ENCODE measurements at regions not wholly inside any gene's neighbourhood (a gene's known extent, or its start where the extent isn't known, plus 50 kb on each side); places are given as distances from the start of the nearest gene placed in this dataset.

DNA sequence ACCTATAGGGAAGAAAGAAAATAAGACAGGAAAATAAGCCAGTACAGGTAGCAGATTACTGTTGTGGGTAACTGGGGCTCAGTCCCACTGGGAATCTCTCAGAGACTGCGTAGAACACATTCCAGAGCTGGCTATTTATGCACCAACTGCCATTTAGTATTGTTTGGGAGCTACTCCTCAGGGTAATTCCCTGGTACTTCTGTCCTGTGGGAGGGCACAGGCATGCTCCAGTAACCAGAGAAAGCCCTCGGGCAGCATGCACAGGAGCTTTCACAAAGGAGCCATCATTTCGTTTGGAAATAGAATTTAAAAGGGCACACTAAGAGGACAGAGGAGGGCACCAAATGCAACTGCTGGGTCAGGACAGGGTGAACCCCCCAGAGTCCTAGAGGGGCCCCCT lies 148.0 kb upstream of the LRFN2 start:
- TF ChIP-seq, protein P1, sequence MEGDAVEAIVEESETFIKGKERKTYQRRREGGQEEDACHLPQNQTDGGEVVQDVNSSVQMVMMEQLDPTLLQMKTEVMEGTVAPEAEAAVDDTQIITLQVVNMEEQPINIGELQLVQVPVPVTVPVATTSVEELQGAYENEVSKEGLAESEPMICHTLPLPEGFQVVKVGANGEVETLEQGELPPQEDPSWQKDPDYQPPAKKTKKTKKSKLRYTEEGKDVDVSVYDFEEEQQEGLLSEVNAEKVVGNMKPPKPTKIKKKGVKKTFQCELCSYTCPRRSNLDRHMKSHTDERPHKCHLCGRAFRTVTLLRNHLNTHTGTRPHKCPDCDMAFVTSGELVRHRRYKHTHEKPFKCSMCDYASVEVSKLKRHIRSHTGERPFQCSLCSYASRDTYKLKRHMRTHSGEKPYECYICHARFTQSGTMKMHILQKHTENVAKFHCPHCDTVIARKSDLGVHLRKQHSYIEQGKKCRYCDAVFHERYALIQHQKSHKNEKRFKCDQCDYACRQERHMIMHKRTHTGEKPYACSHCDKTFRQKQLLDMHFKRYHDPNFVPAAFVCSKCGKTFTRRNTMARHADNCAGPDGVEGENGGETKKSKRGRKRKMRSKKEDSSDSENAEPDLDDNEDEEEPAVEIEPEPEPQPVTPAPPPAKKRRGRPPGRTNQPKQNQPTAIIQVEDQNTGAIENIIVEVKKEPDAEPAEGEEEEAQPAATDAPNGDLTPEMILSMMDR (IDR thresholded peaks at IDR 0.05; ENCODE audit: low read length), result no peak
- no peak for TF ChIP-seq EZH2 (IDR thresholded peaks at IDR 0.05; ENCODE audit: borderline replicate concordance, low read length)
